Vagina (tissue), 2 donors: ENCODE measurements at regions not wholly inside any gene's neighbourhood (a gene's known extent, or its start where the extent isn't known, plus 50 kb on each side); places are given as distances from the start of the nearest gene placed in this dataset.

Source experiments
- POLR2AphosphoS5 ChIP-seq, 2 donors: sonication (generic); formaldehyde crosslinking; IDR thresholded peaks; one replicate each; pipeline ENCODE4 v1.9.0; 2017; ENCODE audit warnings: antibody characterized with exemption in 2 of 2, mild to moderate bottlenecking in 2 of 2, low read depth in 1 of 2; ENCODE audit not compliant: insufficient read depth in 1 of 2
- TF ChIP-seq, protein P1 (sequence below), 3 experiments: fragments of 450-650 bp in 2 of 3; fragments of 200-600 bp in 1 of 3; sonication (generic) in 1 of 3; IDR thresholded peaks; one replicate each; pipeline ENCODE4 v1.5.1; 2017 to 2019; ENCODE audit warnings: antibody characterized with exemption in 3 of 3, mild to moderate bottlenecking in 2 of 3, moderate library complexity in 2 of 3

DNA sequence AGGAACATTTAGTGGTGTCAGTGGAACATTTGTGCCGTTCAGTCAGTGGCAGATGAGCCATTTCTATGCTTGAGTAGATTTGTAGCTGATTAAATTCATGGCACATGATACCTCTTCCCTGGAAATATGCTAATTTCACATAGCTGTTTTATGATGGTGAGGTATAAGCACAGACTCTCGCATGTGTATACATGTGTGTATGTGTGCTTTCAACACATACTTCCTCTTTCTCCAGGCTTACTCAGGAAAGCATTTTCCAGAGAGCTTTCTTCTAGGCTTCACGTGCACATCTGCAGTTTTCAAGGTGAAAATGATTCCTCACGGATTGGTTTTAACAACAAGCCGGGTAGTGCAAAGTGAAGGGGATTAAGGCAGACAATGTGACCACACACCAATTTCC, 396.5 kb downstream of the HDGFL1 start:
- TF ChIP-seq, protein P1, sequence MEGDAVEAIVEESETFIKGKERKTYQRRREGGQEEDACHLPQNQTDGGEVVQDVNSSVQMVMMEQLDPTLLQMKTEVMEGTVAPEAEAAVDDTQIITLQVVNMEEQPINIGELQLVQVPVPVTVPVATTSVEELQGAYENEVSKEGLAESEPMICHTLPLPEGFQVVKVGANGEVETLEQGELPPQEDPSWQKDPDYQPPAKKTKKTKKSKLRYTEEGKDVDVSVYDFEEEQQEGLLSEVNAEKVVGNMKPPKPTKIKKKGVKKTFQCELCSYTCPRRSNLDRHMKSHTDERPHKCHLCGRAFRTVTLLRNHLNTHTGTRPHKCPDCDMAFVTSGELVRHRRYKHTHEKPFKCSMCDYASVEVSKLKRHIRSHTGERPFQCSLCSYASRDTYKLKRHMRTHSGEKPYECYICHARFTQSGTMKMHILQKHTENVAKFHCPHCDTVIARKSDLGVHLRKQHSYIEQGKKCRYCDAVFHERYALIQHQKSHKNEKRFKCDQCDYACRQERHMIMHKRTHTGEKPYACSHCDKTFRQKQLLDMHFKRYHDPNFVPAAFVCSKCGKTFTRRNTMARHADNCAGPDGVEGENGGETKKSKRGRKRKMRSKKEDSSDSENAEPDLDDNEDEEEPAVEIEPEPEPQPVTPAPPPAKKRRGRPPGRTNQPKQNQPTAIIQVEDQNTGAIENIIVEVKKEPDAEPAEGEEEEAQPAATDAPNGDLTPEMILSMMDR (IDR thresholded peaks at IDR 0.05), result no peak
- TF ChIP-seq POLR2AphosphoS5 (IDR thresholded peaks at IDR 0.05; ENCODE audit: insufficient read depth in 1 of 2, low read depth in 1 of 2), result no peak
